ENCODE measurements at regions not wholly inside any gene's neighbourhood (a gene's known extent, or its start where the extent isn't known, plus 50 kb on each side); places are given as distances from the start of the nearest gene placed in this dataset.

GRCh38 chr4:121221201-121221600 lies 57.1 kb upstream of the TNIP3 start:
- no TSS peak for BruUV-seq (replicated peaks)
- DNase-seq (ENCODE audit: low read depth, low spot score), result no peak
- peaks cover 2% of the 10 kb centered on the region for H3K9me1 ChIP-seq (replicated peaks; ENCODE audit: control insufficient read depth, extremely low read depth, insufficient read depth, low read length)
- H3K27me3 ChIP-seq (ENCODE audit: control insufficient read depth in 2 of 2, insufficient read depth in 2 of 2, low read length in 2 of 2), result peaks cover 1 to 9% of the 10 kb centered on the region in 2 experiments
- no peak overlapping the region for H3K4me3 ChIP-seq (replicated peaks in 1 of 3; ENCODE audit: insufficient read depth in 1 of 3, low read depth in 1 of 3, low read length in 3 of 3)
- no peak overlapping the region for H2AFZ ChIP-seq (ENCODE audit: low read depth, low read length)
- ChIA-PET CTCF (interaction anchor here (0.7 to 4.3 kb wide), 2 partner anchors 28 to 29 kb away, joined by 4 to 21 read pairs; no protein-coding TSS in a partner anchor), POLR2A (no interaction called here)
- no peak overlapping the region for H3K9ac ChIP-seq (replicated peaks; ENCODE audit: extremely low read depth, insufficient read depth, low read length)
- H3K79me2 ChIP-seq (ENCODE audit: control insufficient read depth, insufficient read depth, low read length), result no peaks in the 10 kb centered on the region
- H3K4me2 ChIP-seq (ENCODE audit: insufficient read depth, low read length), result no peak overlapping the region
- H3K4me1 ChIP-seq (ENCODE audit: control insufficient read depth, extremely low read depth, insufficient read depth, low read length), result no peaks in the 10 kb centered on the region
- no peaks in the 10 kb centered on the region for H4K20me1 ChIP-seq (replicated peaks; ENCODE audit: control insufficient read depth, extremely low read depth, insufficient read depth, low read length)
- no peaks in the 10 kb centered on the region for H3K36me3 ChIP-seq (ENCODE audit: control insufficient read depth in 2 of 2, extremely low read depth in 1 of 2, insufficient read depth in 2 of 2, low read length in 2 of 2)
- dilution Hi-C loops (cut with MboI; ENCODE audit: extremely low pct_ligation_motif_present, low sequenced_read_pairs) (no loop called here), intact Hi-C loops (cut with micrococcal nuclease) (no loop called here)
- H3K9me3 ChIP-seq (replicated peaks; ENCODE audit: control insufficient read depth, insufficient read depth, low read length), result no peaks in the 10 kb centered on the region
- no peak for TF ChIP-seq JUN (IDR thresholded peaks at IDR 0.05; ENCODE audit: borderline replicate concordance, insufficient read depth, insufficient read length, low read depth)
- no peak for TF ChIP-seq POLR2A (IDR thresholded peaks at IDR 0.05; ENCODE audit: low read depth, low read length)
- no peak for TF ChIP-seq MAX (IDR thresholded peaks at IDR 0.05; ENCODE audit: insufficient read depth, insufficient read length)
- TF ChIP-seq GATA2 (IDR thresholded peaks at IDR 0.05; ENCODE audit: insufficient read depth, insufficient read length, low read depth, low read length), result no peak
- no peak overlapping the region for H3K27ac ChIP-seq (ENCODE audit: insufficient read depth, low read depth, low read length)
- no peak for FAIRE-seq

GRCh38 chr4:121220698-121221097 lies 56.6 kb upstream of the TNIP3 start:
- no peak overlapping the region for H2AFZ ChIP-seq (ENCODE audit: low read depth, low read length)
- BruUV-seq (replicated peaks), result no TSS peak

More at GRCh38 chr4:121220698-121221097, 56.6 kb upstream of the TNIP3 start:
- POLR2A ChIA-PET, result no interaction called here
- no peak for DNase-seq (ENCODE audit: low read depth, low spot score)
- Histone ChIP-seq H3K27ac (ENCODE audit: insufficient read depth, low read depth, low read length) (no peak overlapping the region), H3K9me1 (replicated peaks; ENCODE audit: control insufficient read depth, extremely low read depth, insufficient read depth, low read length) (peaks cover 2% of the 10 kb centered on the region), H3K4me2 (ENCODE audit: insufficient read depth, low read length) (no peak overlapping the region), H3K4me1 (ENCODE audit: control insufficient read depth, extremely low read depth, insufficient read depth, low read length) (no peaks in the 10 kb centered on the region), H3K79me2 (ENCODE audit: control insufficient read depth, insufficient read depth, low read length) (no peaks in the 10 kb centered on the region), H3K9ac (replicated peaks; ENCODE audit: extremely low read depth, insufficient read depth, low read length) (no peak overlapping the region), H3K27me3 (ENCODE audit: control insufficient read depth in 2 of 2, insufficient read depth in 2 of 2, low read length in 2 of 2) (peaks cover 1 to 9% of the 10 kb centered on the region in 2 experiments), H4K20me1 (replicated peaks; ENCODE audit: control insufficient read depth, extremely low read depth, insufficient read depth, low read length) (no peaks in the 10 kb centered on the region), H3K9me3 (replicated peaks; ENCODE audit: control insufficient read depth, insufficient read depth, low read length) (no peaks in the 10 kb centered on the region), H3K4me3 (replicated peaks in 1 of 3; ENCODE audit: insufficient read depth in 1 of 3, low read depth in 1 of 3, low read length in 3 of 3) (no peak overlapping the region), H3K36me3 (ENCODE audit: control insufficient read depth in 2 of 2, extremely low read depth in 1 of 2, insufficient read depth in 2 of 2, low read length in 2 of 2) (no peaks in the 10 kb centered on the region)
- dilution Hi-C loops (cut with MboI; ENCODE audit: extremely low pct_ligation_motif_present, low sequenced_read_pairs) (no loop called here), intact Hi-C loops (cut with micrococcal nuclease) (no loop called here)
- CTCF ChIA-PET, result interaction anchor here (4.3 kb wide), 1 partner anchor 28 kb away, joined by 21 read pairs; no protein-coding TSS in a partner anchor
- TF ChIP-seq POLR2AphosphoS5 (IDR thresholded peaks at IDR 0.05; ENCODE audit: insufficient read depth, low read depth, low read length) (no peak), MYC (IDR thresholded peaks at IDR 0.05; ENCODE audit: low read depth, low read length) (no peak), POLR2A (IDR thresholded peaks at IDR 0.05; ENCODE audit: low read depth, low read length) (no peak)
- FAIRE-seq, result no peak

Measured in endothelial cell of umbilical vein (primary cell).